Caco-2 (cell line): ENCODE measurements at regions not wholly inside any gene's neighbourhood (a gene's known extent, or its start where the extent isn't known, plus 50 kb on each side); places are given as distances from the start of the nearest gene placed in this dataset.

Experiments
- BruUV-seq: library from RNA; stranded (reverse); fragments of 400-500 nt; replicated peaks from 2 replicates; lab custom pipeline; 2021; lab: Mats Ljungman, UMichigan
- CTCF ChIA-PET: fragments of 300-600 bp; sonication (Branson Sonifier 250); formaldehyde crosslinking; loops from one replicate; lab custom pipeline; 2022; ENCODE audit warnings: antibody characterized with exemption; lab: Charles Lee
- POLR2A ChIA-PET: fragments of 300-600 bp; sonication (Branson Sonifier 250); formaldehyde crosslinking; loops from one replicate; lab custom pipeline; 2022; ENCODE audit warnings: antibody characterized with exemption; lab: Charles Lee
- DNase-seq, 2 experiments: peaks; one replicate each; pipeline versions ENCODE4 v3.0.0 to v3.0.0-alpha.2; 2020 to 2022
- H3K27me3 ChIP-seq: replicated peaks from 2 replicates; pipeline ENCODE4 v1.6.0; 2011; ENCODE audit warnings: low read length; ENCODE audit not compliant: control insufficient read depth, insufficient read depth
- H3K36me3 ChIP-seq: 2 replicates; pipeline ENCODE4 v1.5.1; 2011; ENCODE audit warnings: low read length; ENCODE audit not compliant: control insufficient read depth, insufficient read depth
- H3K4me1 ChIP-seq: fragments of 250-450 bp; sonication (Bioruptor Pico); 2 replicates; pipeline ENCODE4 v1.5.1; 2020; ENCODE audit warnings: mild to moderate bottlenecking
- H3K4me3 ChIP-seq: 2 replicates; pipeline ENCODE4 v1.5.1; 2011; ENCODE audit warnings: low read depth, mild to moderate bottlenecking, control low read depth, low read length
- H3K9me3 ChIP-seq: fragments of 250-450 bp; sonication (Bioruptor Pico); 2 replicates; pipeline ENCODE4 v1.5.1; 2020; ENCODE audit warnings: mild to moderate bottlenecking, moderate library complexity
- H3K27ac Mint-ChIP-seq: one replicate; pipeline ENCODE4 v1.8.0; 2022; ENCODE audit warnings: mixed read lengths; ENCODE audit not compliant: unreplicated experiment
- H3K27me3 Mint-ChIP-seq: one replicate; pipeline ENCODE4 v1.8.0; 2022; ENCODE audit warnings: mixed read lengths; ENCODE audit not compliant: insufficient read depth, unreplicated experiment
- H3K36me3 Mint-ChIP-seq: one replicate; pipeline ENCODE4 v1.8.0; 2022; ENCODE audit warnings: mild to moderate bottlenecking, mixed read lengths; ENCODE audit not compliant: insufficient read depth, unreplicated experiment
- H3K4me1 Mint-ChIP-seq: one replicate; pipeline ENCODE4 v1.8.0; 2022; ENCODE audit warnings: low read depth, mixed read lengths; ENCODE audit not compliant: unreplicated experiment
- H3K4me3 Mint-ChIP-seq: one replicate; pipeline ENCODE4 v1.8.0; 2022; ENCODE audit warnings: mild to moderate bottlenecking, moderate library complexity, mixed read lengths; ENCODE audit not compliant: unreplicated experiment
- H3K9me3 Mint-ChIP-seq: one replicate; pipeline ENCODE4 v1.8.0; 2022; ENCODE audit warnings: mixed read lengths; ENCODE audit not compliant: unreplicated experiment
- intact Hi-C: fragments of 100-400 bp; cut with micrococcal nuclease; formaldehyde crosslinking; loops from one replicate; pipeline ENCODE4 v1.10.0; 2022; ENCODE audit not compliant: unreplicated experiment
- TF ChIP-seq, protein P1 (sequence below), 2 experiments: fragments of 200-600 bp in 1 of 2; IDR thresholded peaks; 1 replicate in 1 of 2; 2 replicates in 1 of 2; pipeline versions ENCODE4 v1.5.1 to v1.8.0; 2011 to 2022; ENCODE audit warnings: antibody characterized with exemption in 1 of 2, control low read depth in 1 of 2, inconsistent platforms in 1 of 2, low read depth in 1 of 2, low read length in 1 of 2, mild to moderate bottlenecking in 1 of 2, moderate library complexity in 1 of 2; ENCODE audit not compliant: insufficient read depth in 1 of 2, severe bottlenecking in 1 of 2, unreplicated experiment in 1 of 2

DNA sequence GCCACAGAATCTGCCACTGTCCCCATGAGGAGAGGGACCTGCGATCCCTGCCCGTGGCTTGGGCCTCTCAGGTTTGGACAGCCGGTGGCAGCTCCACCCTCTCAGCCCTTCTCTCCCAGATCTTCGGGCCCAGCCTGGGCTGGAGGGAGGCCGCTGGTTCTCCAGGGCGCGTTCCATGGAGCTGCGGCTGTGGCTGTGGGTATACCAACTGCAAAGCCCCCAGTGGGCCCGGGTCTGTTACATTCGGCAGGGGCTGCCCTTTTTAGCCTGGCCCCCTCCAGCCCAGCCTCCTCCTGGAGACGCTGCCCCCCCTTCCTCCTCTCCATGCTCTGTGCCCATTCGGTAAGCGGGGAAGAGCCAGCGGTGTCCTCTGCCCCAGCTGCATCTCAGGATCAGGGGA, 64.7 kb upstream of the ZNF469 start:
- intact Hi-C loops, result no loop called here
- Mint-ChIP-seq H3K36me3 (no peaks in the 10 kb centered on the region), H3K9me3 (peaks cover 2% of the 10 kb centered on the region), H3K4me1 (no peaks in the 10 kb centered on the region), H3K4me3 (no peak overlapping the region), H3K27ac (peak overlapping the region; percentile 43), H3K27me3 (no peaks in the 10 kb centered on the region)
- peaks cover 9% of the 10 kb centered on the region for H3K4me1 ChIP-seq
- peaks cover 9% of the 10 kb centered on the region; the same call in 1 of the 2 replicates for H3K9me3 ChIP-seq
- no peak for DNase-seq
- H3K36me3 ChIP-seq, result no peaks in the 10 kb centered on the region
- TF ChIP-seq, protein P1, sequence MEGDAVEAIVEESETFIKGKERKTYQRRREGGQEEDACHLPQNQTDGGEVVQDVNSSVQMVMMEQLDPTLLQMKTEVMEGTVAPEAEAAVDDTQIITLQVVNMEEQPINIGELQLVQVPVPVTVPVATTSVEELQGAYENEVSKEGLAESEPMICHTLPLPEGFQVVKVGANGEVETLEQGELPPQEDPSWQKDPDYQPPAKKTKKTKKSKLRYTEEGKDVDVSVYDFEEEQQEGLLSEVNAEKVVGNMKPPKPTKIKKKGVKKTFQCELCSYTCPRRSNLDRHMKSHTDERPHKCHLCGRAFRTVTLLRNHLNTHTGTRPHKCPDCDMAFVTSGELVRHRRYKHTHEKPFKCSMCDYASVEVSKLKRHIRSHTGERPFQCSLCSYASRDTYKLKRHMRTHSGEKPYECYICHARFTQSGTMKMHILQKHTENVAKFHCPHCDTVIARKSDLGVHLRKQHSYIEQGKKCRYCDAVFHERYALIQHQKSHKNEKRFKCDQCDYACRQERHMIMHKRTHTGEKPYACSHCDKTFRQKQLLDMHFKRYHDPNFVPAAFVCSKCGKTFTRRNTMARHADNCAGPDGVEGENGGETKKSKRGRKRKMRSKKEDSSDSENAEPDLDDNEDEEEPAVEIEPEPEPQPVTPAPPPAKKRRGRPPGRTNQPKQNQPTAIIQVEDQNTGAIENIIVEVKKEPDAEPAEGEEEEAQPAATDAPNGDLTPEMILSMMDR (IDR thresholded peaks at IDR 0.05; ENCODE audit: insufficient read depth in 1 of 2, low read depth in 1 of 2, low read length in 1 of 2, severe bottlenecking in 1 of 2, unreplicated experiment in 1 of 2), result no peak
- no peak overlapping the region for H3K4me3 ChIP-seq
- POLR2A ChIA-PET, result no interaction called here
- CTCF ChIA-PET, result no interaction called here
- no peaks in the 10 kb centered on the region for H3K27me3 ChIP-seq
- no TSS peak for BruUV-seq

DNA sequence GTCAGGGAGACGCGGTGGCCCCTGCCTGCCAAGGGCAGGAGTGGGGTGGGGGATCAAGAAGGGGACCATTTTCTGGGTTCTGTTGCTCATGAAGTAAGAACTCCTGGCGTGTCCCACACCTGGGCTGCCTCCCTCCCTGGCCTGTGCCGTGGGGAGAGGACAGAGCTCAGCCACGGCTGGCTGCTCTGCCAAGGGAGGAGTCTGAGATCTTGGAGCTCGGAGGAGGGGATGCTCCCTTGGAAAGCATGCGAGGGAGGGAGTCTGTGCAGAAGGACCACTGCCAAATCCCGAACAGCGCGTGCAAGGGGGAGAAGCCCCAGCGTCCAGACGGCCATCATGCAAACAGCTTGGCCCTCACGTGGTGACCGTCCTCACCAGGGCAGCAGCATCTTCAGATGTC, 64.2 kb upstream of the ZNF469 start:
- no peak overlapping the region for H3K4me3 ChIP-seq
- no peak overlapping the region for H3K4me3 Mint-ChIP-seq
- CTCF ChIA-PET, result no interaction called here

DNA sequence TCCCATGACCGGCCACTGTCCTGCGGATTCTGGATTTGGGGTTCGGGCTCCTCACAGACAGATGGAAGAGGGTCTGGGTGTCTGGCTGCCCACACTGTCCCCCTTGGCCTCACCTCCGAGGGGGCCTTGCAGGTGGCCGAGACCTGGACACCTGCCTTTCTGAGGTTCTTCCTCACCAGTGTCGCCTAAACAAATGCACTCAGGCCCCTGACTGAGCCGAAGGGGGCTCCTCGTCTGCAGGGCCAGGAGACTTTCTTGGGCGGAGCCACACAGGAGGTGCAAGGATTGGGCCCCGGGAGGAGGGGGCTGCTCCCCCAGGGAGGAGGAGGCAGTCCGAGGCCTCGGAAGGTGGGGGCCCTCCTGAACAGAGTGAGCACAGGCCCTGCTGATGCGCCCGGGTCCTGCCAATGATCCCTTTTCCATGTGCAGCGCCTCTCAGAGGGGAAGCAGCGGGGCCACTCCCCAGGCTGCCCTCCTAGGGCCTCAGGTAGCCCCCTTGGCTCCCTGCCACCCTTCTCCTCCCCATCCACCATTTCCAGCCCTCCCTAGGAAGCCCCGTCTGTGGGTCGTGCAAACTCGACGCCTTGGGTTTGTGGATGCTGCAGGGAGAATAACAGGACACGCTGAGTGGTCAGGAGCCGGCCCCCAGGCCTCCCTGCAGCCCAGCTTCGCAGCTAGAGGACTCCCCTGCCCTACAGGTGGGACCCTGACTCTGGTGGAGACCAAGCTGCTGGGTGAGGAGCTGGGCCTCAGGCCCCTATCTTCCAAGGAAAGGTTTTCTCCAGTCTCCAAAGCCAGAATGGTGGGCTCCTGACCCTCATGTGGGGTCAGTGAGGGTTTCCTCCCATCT, 63.4 kb upstream of the ZNF469 start:
- Mint-ChIP-seq H3K27ac (no peak overlapping the region), H3K4me1 (no peaks in the 10 kb centered on the region), H3K4me3 (no peak overlapping the region), H3K9me3 (no peaks in the 10 kb centered on the region), H3K36me3 (no peaks in the 10 kb centered on the region), H3K27me3 (no peaks in the 10 kb centered on the region)
- H3K4me1 ChIP-seq, result peaks cover 9% of the 10 kb centered on the region
- no peaks in the 10 kb centered on the region for H3K27me3 ChIP-seq
- BruUV-seq, result no TSS peak
- CTCF ChIA-PET, result no interaction called here
- DNase-seq, result no peak
- TF ChIP-seq, protein P1 (IDR thresholded peaks at IDR 0.05; ENCODE audit: insufficient read depth in 1 of 2, low read depth in 1 of 2, low read length in 1 of 2, severe bottlenecking in 1 of 2, unreplicated experiment in 1 of 2), result no peak
- peaks cover 9% of the 10 kb centered on the region; the same call in 1 of the 2 replicates for H3K9me3 ChIP-seq
- H3K36me3 ChIP-seq, result no peaks in the 10 kb centered on the region
- intact Hi-C loops, result no loop called here
- no peak overlapping the region for H3K4me3 ChIP-seq
- POLR2A ChIA-PET, result no interaction called here

More for the DNA sequence above, 64.2 kb upstream of the ZNF469 start:
- Mint-ChIP-seq H3K36me3 (no peaks in the 10 kb centered on the region), H3K27me3 (no peaks in the 10 kb centered on the region), H3K9me3 (no peaks in the 10 kb centered on the region), H3K27ac (no peak overlapping the region), H3K4me1 (no peaks in the 10 kb centered on the region)
- Histone ChIP-seq H3K27me3 (no peaks in the 10 kb centered on the region), H3K36me3 (no peaks in the 10 kb centered on the region), H3K9me3 (peaks cover 9% of the 10 kb centered on the region; the same call in 1 of the 2 replicates), H3K4me1 (peaks cover 9% of the 10 kb centered on the region)
- BruUV-seq, result no TSS peak
- POLR2A ChIA-PET, result no interaction called here
- no peak for DNase-seq
- TF ChIP-seq, protein P1 (IDR thresholded peaks at IDR 0.05; ENCODE audit: insufficient read depth in 1 of 2, low read depth in 1 of 2, low read length in 1 of 2, severe bottlenecking in 1 of 2, unreplicated experiment in 1 of 2), result no peak
- intact Hi-C loops, result no loop called here
